Ishikawa (cell line): ENCODE measurements at regions not wholly inside any gene's neighbourhood (a gene's known extent, or its start where the extent isn't known, plus 50 kb on each side); places are given as distances from the start of the nearest gene placed in this dataset.

Experiments
- EP300 ChIP-seq: IDR thresholded peaks from 2 replicates; pipeline ENCODE4 v1.6.1; 2012; ENCODE audit warnings: borderline replicate concordance
- TF ChIP-seq, protein P1 (sequence below): IDR thresholded peaks from 2 replicates; pipeline ENCODE4 v1.6.1; 2012

DNA sequence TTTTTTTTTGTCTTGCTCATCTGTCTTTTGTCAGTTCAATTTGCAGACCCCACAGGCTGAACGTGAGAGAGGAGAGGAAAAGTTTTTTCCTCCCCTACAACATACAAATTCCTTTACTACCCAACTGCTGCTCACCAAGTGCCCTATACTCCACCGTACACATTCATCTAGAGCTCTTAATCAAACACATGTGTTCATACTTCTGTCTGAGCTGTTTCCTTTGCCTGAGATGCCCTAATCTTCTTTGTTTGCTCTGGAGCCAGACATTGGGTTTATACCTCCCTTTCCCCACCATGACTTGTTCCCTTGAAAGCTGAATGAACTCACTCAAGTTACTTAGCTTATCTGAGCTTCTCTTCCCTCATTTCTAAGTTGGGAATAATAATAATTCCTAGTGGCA is 122.7 kb upstream of the RASGRP1 start:
- TF ChIP-seq, protein P1, sequence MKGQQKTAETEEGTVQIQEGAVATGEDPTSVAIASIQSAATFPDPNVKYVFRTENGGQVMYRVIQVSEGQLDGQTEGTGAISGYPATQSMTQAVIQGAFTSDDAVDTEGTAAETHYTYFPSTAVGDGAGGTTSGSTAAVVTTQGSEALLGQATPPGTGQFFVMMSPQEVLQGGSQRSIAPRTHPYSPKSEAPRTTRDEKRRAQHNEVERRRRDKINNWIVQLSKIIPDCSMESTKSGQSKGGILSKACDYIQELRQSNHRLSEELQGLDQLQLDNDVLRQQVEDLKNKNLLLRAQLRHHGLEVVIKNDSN: no peak
- TF ChIP-seq EP300: no peak
